NCI-H2196 treated with DMSO at 0.1 percent for 48 hours (cell line): ENCODE measurements at regions not wholly inside any gene's neighbourhood (a gene's known extent, or its start where the extent isn't known, plus 50 kb on each side); places are given as distances from the start of the nearest gene placed in this dataset.
"Not testable (repeated sequence)": the region's sequence is repeated elsewhere in the genome, so short reads cannot be mapped to it uniquely, and the experiment has no call there.

Experiments
- DNase-seq: peaks from one replicate; lab custom pipeline; 2025; ENCODE audit not compliant: unreplicated experiment; lab: John Stamatoyannopoulos, UW

DNA sequence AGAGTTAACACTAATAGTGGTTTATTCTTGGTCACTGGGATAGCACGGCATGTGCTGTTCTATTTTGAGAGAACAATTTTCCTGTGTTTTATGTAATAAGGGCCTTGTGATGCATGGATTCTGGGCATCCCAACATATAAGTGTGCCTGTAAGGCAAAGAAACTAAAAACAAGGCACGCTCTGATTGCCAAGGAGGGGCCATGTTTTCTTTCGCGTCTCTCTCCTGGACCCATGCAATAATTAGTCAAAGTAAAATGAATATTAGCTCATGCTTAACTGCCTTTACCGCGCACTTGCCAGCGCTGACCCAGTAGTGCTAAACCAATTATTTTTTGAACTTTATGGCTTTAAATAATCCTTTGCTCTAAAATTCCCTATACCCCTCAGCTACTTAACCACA is 140.9 kb downstream of the PSAT1 start:
- DNase-seq, result no peak

DNA sequence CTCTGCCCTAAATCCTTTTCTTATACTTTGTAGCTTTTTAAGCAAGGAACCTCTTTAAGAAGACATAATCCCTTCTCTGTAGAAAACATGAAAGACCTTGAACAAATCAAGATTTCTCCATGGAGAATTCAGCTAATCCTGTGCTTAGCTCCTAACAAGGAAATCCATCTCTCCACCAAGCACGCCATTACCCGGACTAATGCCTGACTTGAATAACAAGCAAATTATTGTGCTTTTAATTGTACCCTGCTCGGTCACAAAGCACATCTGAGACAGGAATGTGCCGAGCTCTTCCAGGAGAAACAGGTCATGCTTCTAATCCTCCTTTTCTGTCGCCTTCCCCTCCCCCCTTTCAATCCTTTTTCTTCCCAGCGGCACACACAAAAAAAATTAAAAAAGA is 141.3 kb downstream of the PSAT1 start:
- no peak for DNase-seq

DNA sequence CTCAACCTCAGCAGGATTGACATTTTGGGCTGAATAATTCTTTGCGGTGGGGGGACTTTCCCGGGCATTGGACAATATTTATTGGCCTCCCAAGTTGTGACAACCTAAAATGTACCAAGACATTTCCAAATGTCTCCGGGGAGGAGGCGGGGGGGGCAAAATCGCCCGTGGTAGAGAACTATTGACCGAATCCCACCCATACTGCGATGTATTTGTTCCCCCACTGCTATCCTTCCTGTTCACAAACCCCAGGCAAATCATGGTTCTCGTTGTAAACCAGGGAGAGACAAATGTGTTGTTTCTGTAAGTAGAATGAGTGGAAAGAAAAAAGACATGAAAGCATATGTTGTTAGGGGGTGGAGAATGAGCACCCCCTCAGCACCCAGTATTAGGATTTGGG is 141.9 kb downstream of the PSAT1 start:
- DNase-seq, result no peak

DNA sequence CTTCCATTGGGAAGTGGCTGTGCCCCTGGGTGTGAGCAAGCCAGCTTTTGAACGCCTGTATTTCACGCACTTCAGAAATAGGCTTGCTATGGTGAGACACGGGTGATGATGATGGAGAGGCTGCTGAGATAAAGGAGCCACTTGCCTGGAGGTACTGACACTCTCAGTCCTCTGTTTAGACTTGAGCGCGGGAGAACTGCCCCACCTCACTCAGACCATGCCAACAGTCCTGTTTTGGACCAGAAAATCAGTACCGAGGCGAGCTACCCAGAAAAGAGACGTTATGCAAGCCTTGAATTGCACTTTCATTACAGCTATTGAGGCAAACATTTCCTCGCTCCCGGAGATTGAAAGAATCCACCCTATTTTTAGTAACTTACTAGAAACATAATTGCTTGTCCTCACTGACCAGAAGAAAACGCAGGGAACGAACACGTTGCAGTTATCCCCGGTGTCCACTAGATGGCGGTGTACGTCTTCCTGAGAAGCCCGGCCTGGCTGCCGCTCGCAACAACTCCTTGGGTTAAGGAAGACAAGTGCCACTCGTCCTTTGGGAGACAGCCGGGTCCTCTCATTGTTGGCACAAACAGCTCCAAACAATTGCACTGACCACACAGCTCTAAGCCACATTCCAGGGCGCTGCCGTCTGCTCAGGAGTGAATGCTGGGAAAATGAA is 142.4 kb downstream of the PSAT1 start:
- peak; percentile 81 for DNase-seq

DNA sequence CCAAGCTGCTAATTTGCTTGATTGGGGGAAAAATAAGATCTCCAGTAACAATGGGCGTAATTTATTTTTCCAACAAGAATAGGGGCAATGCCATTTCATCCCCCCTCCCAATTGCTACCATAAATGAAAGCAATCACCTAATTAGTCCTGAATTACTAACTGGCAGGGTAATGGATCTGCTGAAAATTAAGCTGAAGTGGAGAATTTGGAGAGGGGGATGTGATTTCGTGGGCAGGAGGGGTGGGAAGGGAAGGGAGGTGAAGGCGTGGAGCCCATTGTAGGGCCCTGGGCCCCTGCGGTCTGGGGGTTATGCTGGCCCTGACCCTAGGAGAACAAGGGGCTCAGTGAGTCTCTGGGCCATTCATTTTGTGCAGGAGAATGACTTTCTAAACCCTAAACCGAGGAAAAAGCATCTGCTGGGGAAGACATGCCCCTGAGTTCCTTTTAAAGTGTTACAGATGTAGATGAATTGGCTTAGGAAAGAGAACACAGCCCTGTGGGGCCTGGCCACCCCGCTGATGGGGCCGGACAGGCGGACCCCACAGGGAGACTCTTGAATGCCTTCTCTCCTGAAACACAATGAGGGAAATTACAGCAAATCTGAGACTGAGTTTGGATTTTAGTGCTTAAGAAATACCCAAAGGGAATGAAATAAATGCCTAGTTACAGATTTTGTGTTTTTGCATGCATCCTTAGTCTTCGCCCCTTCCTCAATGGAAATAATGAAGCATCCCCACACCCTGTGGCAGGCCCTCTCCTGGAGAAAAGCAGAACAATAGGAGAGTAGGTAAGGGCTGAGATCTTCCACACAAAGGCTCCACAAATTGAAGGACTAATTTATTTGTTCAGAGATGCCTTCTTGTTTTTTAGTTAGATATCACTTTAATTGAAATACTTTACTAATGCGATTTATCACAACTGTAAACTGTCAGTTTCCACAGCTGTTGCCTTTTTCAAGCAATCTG is 143.2 kb downstream of the PSAT1 start:
- DNase-seq, result no peak

DNA sequence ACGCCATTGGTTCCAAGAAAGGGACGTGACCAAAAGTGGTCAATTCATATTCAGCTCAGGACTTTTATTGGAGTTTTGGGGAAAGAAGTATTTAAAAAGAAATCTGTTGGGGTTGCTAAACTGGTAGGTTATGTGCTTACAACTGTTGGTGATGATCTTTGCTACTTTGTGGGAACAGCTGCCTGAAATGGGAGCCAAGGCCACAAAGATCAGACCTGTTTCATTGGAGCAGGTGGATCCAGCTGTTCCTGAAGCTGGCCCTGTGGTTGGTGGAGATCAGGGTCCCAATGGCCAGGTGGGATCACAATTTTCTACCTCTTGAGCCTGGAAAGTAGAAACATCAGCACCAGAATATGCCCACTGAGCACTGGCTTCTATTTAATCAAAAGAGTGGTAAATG is 144.5 kb downstream of the PSAT1 start:
- no peak for DNase-seq

DNA sequence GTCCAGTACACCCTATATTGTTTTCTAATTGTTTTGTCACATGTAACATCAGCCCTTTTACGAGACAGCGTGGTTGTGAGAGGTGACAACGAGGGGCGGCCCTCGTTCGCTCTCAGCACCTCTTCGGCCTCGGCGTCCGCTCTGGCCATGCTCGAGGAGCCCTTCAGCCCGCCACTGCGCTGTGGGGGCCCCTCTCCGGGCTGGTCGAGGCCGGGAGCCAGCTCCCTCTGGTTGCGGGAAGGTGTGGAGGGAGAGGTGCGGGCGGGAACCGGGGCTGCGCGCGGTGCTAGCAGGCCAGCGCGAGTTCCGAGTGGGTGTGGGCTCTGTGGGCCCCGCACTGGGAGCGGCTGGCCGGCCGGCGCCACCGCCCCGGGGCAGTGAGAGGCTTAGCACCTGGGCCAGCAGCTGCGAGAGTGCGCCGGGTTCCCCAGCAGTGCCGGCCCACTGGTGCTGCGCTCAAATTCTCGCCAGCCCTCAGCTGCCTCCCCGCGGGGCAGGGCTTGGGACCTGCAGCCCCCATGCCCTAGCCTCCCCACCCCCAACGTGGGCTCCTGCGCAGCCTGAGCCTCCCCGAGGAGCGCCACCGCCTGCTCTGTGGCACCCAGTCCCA is 145.0 kb downstream of the PSAT1 start:
- no peak for DNase-seq

DNA sequence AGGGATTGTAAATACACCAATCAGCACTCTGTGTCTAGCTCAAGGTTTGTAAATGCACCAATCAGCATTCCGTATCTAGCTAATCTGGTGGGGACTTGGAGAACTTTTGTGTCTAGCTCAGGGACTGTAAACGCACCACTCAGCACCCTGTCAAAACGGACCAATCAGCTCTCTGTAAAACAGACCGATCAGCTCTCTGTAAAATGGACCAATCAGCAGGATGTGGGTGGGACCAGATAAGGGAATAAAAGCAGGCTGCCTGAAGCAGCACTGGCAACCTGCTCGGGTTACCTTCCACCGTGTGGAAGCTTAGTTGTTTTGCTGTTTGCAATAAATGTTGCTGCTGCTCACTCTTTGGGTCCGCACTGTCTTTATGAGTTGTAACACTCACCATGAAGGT is 145.7 kb downstream of the PSAT1 start:
- not testable (repeated sequence) for DNase-seq

DNA sequence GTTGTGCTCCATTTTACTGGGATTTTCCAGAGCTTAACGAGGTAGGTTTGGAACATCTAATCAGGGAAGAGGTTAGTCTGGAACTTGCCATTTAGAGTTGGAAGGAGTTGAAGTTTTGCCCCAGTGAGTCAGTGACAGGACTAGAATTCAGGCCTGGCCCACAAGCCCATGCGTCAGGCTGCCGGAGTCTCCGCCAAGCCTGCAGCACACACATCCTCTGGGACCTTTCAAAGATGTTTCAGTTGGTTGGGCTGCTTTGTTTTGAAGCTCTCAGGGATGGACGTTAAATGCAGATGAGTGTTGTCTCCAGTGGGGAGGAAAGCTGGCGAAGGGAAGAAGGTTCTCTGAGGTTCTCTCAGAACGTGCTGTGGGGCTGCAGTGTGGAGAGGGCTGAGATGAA is 147.0 kb downstream of the PSAT1 start:
- no peak for DNase-seq

DNA sequence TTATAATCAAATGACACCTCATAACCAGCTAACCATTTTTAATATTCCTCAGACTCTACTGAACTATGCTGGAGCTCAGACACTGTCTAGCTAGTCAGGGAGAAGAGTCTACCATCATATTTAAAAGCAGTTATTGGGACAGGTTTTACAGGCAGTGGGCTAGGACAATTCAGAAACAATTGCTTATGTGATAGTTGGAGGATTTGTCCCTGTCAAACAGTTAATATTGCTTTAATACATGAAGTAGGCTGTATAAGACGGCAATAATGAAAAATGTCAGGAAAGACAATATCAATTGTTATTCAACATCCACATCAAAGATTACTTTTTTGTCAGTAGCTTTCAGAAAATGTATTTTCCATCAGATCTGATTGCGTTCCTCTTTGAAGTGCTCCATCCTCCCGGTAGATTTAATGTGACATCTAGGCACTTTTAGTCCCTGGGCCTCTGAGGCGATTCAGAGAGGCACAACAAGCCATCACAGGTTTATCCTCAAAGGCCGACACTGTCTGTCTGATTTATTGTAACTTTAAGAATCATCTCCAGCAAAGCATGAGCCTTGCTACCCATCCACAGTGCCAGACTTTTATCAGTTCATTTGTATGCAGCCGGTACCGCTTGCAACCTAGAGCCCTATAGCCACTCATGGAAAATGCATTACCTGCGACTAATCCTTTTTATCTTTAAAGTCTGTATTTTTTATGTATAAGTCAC is 152.2 kb downstream of the PSAT1 start:
- no peak for DNase-seq

DNA sequence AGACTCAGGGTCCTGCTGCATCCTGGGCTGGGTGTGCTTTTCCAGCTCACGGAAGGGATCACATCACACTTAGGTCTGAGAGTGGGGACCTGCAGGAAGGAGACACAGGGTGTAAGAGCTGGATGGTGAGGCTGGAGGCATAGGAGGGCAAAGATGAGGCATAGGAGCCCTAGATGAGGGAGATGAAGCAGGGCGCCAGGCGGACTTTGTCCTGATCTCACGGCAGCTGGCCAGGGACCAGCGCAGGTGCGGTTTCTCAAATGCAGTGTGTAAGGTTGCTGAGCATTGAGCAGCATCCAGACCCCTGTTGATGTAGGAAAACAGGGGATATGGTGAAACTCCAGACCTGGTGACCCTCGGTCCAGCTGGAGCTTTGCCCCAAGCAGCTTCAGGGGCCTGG is 156.5 kb downstream of the PSAT1 start:
- DNase-seq, result no peak

DNA sequence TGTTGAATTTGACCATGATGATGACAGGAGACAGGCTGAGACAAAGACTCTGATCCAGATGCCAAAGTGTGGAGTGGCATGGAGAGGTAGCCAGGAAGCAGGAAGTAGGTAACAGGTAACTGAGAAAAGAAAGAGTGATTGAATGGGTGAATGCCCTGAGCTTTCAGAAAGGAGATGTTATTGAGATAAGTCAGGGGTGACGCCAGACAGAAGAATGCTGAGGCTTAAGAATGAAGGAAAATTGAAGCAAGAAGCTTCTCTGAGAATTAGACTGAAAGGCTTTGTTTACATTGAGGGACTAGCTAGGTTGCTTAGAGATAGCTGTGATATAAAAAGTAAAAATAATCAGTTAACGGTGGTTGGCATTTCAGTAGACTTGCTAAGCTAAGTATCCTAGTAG is 165.7 kb downstream of the PSAT1 start:
- DNase-seq, result no peak

DNA sequence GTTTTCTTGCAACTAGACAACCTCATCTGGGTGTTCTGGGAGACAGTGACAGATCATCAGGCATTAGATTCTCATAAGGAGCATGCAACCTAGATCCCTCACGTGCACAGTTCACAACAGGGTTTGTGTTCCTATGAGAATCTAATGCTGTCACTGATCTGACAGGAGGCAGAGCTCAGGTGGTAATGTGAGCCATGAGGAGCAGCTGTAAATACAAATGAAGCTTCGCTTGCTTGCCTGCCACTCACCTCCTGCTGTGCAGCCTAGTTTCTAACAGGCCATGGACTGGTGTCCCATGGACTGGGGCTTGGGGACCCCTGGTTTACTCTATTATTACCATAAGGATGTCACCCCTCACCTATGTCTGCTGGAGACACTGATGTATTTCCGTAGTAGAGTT is 166.8 kb downstream of the PSAT1 start:
- DNase-seq, result no peak

DNA sequence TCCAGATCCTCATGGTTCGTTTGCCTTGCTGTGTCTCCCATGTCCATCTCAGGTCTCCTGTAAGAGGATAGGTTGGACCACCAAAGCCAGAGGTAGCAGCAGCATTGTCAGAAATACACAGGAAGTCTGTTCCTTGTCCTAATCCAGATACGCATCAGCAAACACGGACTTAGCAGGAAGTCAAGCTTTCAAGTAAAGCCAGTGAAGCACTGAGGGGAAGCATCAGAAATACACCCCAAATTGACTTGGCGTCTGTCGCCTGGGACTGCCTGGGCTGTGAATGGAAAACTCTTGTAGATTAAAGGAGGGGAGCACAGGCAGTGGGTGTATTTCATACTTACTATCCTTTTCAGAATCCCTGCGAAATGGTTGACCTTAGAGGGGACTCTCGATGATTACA is 171.3 kb downstream of the PSAT1 start:
- DNase-seq, result no peak

DNA sequence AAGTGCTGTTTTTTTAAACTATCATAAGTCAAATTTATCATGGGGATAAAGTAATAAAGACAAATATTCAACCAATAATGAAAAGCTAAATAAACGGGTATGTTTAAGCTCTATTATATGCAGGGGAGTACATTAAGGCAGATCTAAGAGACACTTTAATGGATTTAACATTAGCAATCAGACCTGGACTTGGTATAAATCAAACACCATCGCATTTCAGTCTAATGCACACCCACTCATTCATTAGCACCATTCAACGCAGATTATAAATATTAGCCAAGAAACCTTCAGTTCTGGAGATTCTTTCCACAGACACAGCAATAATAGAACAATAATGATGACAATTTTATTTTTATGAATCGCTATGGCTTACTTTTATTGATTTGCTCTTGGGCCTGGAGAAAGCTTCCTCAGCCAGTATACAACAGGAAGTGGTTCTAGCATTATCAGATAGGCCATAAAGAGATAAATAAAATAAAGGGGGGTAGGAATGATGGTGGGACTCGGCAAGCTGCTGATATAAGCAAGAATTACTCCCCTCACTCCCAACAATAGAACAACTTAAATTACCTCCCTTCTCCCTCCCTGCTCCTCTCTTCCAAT is 172.2 kb downstream of the PSAT1 start:
- DNase-seq, result no peak

DNA sequence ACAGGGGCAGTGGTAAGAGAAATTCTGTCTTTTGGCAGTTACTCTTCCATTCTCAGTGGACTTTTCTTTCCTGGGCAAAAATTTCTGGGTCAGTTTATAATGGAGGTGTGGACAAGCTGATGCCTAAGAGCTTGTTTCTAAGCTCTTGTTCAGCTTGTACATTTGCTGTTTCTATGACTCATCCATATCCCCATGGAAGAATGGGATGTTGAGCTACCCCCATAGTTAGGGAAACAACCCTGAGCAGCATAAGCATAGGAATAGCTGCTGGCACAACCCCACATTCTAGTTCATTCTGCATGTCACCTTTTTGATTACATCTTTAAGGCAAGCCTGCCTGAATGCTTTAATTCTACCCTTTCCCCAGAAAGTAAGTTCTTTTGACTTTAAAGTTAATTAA is 173.3 kb downstream of the PSAT1 start:
- no peak for DNase-seq

DNA sequence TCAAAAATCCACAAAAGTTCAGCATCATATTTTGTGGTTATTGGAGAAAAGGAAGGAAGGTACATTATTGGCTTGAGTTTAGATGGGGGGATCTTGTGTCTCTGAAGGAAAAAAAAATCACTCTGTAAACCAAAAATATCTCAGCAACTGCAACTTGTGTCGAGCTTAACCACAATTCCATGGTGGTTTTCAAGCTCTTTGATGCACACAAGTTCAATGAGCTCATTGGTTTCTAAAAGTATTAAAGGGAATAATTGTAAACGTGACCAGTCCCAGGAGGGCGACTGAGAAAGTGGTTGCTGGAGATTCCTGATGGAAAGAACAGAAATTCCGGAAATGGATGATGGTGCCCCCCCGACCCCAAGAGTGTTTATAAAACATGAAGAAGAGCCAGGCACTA is 173.8 kb downstream of the PSAT1 start:
- no peak for DNase-seq

DNA sequence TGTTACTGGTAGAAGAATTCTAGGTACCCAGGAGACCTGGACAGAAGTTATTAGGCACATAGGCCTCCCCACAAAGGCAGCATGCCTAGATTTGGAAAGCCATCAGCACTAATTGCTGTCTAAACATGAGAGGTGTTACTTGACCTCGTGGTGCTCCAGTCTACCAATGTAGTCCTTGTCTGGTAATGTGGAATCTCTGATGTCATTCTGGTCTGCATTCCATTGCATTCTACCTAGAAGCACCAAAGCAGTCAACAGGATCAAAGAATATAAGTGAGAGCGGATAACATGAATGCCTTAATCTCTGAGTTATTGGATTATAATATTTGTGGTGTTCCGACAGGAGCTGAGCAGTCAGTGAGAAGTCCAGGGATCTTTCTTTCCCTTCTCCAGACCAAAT is 175.2 kb downstream of the PSAT1 start:
- no peak for DNase-seq

DNA sequence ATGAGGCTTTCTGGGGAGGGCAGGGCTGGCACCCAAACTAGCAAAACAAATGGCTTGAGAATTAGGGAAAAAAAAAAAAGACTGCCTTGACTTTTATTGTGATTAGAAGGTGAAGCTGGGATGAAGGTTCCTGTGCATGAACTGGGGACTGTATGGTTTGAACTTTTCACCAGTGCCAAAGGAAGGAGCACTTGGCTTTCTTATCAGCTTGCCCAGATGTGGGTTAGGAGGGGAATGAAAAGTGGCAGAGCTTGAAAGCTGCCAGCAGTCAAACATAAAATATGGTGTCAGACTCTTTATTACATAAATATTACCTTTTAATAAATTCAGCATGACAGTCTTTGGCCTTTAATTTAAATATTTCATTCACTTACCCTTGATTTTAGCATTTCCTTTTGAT is 182.5 kb downstream of the PSAT1 start:
- no peak for DNase-seq

DNA sequence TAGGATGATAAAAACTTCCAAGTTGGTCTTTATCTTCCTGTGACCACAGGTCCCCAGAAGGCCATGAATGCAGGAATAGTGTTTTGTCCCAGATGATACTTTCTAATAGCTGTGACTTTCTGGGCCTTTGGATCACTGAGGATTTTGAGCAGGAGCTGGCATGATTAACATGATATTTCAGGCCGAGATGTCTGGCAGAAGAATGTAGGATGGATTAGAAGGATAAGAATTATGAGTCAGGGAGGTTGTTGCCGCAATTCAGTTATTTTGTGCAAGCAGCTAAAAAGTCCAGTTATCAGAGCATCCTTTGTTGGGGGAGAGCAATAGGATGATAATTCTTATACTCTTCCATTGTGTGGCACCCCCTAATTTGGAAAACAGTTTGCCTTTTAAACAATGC is 189.7 kb downstream of the PSAT1 start:
- no peak for DNase-seq

DNA sequence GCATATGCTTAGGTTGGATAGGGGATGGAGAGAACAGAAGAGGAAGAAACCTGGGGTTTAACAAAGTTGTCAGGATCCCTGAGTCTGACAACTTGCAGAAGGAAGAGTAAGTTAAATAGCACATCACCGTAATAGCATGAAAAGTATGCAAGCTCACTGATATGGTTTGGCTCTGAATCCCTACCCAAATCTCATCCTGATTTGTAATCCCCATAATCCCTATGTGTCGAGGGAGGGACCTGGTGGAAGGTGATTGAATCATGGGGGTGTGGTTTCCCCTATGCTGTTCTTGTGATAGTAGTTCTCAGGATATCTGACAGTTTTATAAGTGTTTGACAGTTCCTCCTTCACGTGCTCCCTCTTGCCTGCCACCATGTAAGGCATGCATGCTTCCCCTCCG is 193.3 kb downstream of the PSAT1 start:
- DNase-seq, result no peak
